ENCODE measurements at regions not wholly inside any gene's neighbourhood (a gene's known extent, or its start where the extent isn't known, plus 50 kb on each side); places are given as distances from the start of the nearest gene placed in this dataset.

DNA sequence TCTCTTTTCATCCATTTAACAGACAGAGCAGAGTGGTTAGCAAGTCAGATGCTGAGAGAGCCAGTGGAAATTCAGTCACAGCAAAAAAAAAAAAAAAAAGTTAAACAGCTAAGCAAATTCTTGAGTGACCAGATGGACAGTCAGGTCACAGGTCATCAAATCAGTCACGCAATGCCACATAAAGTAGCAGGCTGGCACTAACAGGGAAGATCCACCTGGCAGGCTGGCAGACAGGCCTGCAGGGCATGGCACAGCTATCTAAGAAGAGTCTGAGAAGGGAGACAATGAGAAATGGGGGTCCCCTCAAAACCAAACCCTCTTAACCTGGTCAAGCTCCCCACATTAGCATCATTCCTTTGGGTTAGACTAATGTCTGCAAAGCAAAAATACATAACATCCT, 371.9 kb downstream of the TTLL7 start:
- no peak for TF ChIP-seq CTCF (IDR thresholded peaks at IDR 0.05)
- TF ChIP-seq POLR2A (IDR thresholded peaks at IDR 0.05), result no peak
